Caki2 (cell line): ENCODE measurements at regions not wholly inside any gene's neighbourhood (a gene's known extent, or its start where the extent isn't known, plus 50 kb on each side); places are given as distances from the start of the nearest gene placed in this dataset.

Source experiments
- DNase-seq: peaks from one replicate; pipeline ENCODE4 v3.0.0-alpha.2; 2015; ENCODE audit warnings: low read depth
- in situ Hi-C: cut with HindIII; loops from 2 replicates; pipeline ENCODE4 v1.10.0; 2016; ENCODE audit warnings: low sequenced_read_pairs, low pct_unique_long_range_greater_than_20kb, mixed read lengths

DNA sequence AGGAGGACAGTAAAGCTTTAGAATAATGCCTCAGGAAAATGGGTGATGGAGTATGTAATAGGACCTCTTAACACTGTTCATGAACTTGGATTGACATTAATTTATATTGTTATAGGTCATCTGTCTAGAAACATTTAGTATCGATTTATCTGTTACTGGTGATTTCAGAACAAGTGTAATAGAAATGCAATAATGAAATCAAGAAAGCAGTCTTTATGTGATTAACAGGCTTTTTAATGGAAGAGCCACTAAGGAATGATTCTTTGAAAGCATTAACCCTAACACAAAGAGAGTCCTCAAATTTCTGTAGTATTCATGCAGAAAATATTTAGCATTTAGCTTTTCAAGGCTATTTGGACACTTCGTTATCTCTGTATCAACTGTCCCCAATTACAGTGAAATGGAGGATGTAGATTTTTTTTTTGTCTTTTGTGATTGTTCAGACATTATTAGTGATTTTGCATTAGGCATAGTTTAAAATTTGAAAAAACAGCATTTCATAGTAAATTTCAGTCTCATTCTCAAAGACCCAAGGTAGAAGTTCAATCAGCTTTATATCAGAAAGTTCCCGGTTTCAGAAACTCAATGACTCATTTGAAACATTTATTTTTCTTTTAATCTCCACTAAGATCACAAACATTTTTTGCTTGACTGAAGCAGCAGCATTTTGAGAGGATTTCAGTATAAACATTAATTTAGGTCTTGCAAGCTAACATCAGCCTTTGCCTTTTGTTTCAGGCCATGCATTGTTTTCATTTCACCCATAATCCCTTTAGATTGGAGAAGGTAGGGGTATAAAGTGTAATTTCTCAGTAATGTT, 56.3 kb downstream of the AGTR2 start:
- no peak for DNase-seq
- in situ Hi-C loops: no loop called here

- in situ Hi-C loops: no loop called here
- DNase-seq: no peak
Observed at GRCh38 chrX:116230130-116230898, 59.8 kb downstream of the AGTR2 start.

GRCh38 chrX:116232833-116233232, 62.3 kb downstream of the AGTR2 start:
- in situ Hi-C loops: no loop called here
- peak; percentile 12 for DNase-seq

DNA sequence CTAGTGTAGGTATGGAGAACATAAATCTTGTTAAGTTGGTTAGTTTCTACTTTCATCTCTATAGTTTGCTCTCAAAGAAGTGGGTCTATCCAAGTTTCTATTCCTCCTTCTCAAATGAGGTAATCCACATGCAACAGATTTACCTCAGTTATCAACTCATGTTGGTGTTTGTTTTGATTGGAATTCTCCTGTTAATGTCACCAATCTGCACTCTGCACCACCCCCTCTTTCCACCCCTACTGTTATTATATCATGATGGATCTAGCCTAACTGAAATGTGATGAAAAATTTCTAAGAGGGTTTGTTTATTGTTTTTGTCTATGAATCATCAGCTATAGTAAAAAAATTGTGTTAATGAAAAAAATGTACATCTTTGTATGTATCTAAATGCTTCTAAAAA, 66.1 kb downstream of the AGTR2 start:
- in situ Hi-C loops: no loop called here
- DNase-seq: no peak

GRCh38 chrX:116238093-116238492, 67.5 kb downstream of the AGTR2 start:
- DNase-seq: no peak

DNA sequence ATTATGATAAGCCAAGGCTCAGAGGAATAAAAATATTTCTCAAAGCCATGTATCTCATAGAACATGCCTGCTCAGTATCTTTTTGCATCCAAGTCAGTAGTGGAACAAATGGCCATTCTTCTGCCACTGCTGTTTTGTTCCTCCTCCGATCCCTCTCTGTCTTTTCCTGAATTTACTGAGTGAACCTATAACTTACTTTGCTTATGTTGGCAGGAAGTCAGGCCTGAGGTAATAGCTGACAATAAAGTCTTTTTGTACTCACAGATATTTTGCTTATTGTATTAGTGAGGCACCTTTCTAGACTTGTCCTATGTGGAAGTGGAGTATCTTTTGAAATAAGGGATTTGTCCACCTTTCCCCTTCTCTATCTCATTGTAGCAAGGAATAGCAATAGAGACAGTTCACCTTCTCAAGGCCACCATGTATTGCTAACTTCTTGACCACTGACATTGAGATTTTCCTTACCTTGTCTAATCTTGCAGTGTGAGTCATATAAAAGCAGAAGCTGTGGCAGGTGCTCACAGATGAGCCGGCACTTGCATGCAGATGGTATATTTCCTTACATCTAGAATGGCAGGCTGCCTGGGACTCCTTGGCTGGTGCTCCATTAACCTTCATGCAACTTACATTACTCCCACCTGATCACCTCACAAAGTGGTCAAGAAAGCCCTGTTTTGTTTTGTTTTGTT, 68.2 kb downstream of the AGTR2 start:
- no peak for DNase-seq
- in situ Hi-C loops: no loop called here

More at GRCh38 chrX:116238093-116238492, 67.5 kb downstream of the AGTR2 start:
- in situ Hi-C loops: no loop called here

DNA sequence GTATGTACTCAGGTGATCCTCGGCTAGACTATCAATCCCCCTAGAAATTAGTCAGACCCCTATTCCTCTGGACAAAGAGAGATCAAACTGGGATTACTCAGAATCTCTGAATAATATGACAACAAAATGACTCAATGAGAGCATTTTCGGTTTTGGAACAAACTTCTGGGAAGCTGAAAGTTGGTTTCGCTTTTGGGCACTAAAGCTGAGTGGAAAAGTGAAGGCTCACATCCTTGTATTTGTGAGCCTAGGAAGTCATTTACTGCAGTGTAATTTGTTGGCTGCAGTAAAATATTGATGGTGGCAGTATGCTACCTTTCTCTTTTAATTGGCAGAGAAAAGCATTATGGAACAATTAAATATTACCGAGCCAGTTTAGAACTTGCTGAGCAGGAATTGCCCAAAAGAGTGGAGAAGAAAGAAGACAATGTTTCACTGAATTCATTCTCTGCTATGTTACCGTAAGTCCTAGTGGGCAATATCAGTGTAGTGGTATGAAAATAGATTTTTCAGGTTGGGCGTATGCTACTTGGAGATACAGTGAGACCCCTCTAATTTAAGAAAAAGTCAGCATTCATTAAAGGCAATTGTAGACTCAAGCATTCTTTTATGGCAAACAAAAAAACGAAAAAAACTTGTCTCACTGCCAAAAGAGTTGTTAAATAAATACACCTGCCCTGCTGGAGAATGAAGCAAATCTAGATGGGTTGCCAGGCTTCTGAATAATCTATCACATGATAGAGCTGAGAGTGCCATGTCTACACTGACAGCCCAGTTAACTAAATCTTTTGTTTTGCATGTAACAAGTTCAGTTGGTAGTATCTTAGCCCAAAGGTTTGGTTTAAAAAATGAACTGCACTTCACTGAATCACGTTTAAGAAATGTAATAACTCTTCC, 69.6 kb downstream of the AGTR2 start:
- in situ Hi-C loops: no loop called here
- DNase-seq: no peak

DNA sequence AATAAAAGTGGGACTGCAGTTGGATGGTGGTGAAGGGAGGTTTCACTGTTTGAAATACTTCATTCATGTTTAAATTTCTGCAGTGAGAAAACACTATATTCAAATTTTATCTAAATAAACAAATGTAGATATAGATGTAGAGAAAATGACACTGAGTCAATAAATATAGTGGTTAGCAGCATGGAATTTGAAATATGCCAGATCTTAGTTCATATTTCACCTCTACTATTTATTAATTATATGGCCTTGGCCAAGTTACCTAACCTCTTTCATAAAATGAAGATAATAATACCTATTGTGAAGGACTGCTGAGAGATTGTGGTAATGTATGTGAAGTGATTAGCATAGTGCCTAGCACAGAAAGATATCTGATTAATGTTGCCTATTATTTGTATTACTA, 70.5 kb downstream of the AGTR2 start:
- in situ Hi-C loops: no loop called here
- DNase-seq: no peak

GRCh38 chrX:116243039-116243438, 72.5 kb downstream of the AGTR2 start:
- no peak for DNase-seq
- in situ Hi-C loops: no loop called here

DNA sequence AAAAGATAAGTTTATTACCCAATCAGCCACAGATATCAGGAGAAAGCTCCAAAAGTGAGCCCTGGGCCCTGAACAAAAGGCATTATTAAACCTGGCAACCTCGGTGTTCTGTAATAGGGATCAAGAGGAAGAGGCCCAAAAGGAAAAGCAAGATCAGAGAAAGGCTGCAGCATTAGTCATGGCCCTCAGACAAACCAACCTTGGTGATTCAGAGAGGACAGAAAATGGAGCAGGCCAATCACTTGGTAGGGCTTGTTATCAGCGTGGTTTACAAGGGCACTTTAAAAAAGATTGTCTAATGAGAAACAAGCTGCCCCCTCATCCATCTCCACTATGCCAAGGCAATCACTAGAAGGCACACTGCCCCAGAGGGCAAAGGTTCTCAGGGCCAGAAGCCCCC, 75.7 kb downstream of the AGTR2 start:
- no peak for DNase-seq
- in situ Hi-C loops: no loop called here

GRCh38 chrX:116267511-116268040, 97.0 kb downstream of the AGTR2 start:
- DNase-seq: no peak
- in situ Hi-C loops: no loop called here

DNA sequence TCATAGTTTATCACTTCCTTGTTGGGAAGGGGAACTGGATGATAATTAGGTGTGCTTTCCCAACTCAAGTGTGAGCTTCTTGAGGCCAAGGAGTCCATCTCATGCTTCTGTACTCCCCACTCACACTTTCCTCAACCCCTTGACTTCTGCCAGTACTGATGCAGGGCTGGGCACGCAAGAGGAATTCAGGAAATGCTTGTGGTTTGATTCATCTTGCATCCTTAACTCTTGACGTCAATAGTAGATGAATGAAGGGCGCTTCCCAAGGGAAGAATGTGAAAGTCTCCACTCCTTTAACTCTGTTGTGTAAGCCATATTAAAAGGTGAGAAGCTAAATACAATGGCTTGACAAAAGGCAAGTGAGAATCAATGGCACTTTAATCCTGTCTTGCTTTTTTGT, 101.8 kb downstream of the AGTR2 start:
- in situ Hi-C loops: no loop called here
- DNase-seq: peak; percentile 62

DNA sequence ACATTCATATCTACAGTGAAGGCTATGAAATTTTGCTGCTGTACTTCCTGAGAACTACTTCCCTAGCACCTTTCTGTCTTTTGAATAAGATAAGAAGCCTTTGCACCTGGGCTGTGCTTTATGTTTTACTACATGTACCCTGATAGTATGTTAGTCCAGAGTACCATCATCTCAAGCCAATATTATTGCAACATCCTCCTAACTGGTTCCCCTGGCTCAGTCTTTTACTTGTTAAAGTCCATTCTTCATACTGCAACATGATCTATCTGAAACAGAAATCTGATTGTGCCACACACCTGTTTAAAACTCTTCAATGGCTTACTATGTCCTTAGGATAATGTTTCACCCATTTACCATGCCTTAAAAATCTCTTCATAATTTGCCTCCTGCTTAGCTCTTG, 102.3 kb downstream of the AGTR2 start:
- in situ Hi-C loops: no loop called here
- no peak for DNase-seq

GRCh38 chrX:116276261-116276660, 105.7 kb downstream of the AGTR2 start:
- in situ Hi-C loops: no loop called here
- no peak for DNase-seq

DNA sequence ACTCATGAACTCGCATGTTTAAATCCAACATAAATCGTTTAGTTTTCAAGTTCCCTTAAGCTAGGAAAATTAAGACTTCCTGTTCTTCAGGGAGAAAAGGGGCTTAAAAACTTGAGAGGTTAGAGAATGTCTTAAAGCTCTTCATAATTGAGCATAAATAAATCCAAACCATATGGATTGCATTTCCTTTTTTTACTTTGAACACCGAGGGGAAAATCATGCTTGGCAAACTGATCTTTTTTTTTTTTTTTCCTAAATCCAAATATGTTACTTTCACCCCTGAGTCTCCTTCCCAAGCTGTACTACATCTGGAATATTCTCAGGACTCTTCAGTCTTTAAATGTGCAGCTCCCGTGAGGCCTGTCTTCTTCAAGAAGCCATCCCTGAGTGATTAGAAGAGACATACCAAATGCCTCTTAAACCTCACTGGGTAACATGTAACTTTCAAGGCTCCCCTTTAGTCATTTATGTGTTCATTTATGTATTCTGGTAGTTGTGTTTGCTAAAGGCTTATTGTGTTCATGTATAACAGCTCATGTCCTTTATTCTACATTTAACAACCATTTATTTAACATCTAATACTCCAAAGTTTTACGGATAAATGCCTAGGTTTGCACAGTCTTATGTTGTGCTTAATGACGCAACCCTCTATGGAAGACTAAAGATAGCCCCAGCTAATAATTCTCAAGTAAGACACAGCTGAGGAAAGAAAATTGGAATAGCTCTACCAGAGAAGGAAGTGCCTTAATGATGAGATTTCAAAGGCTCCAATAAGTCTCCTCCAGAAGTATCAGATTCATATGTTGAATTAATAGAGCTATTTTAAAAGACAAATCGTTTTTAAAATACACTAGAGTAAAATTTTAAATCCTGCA, 107.0 kb downstream of the AGTR2 start:
- in situ Hi-C loops: no loop called here
- DNase-seq: no peak

DNA sequence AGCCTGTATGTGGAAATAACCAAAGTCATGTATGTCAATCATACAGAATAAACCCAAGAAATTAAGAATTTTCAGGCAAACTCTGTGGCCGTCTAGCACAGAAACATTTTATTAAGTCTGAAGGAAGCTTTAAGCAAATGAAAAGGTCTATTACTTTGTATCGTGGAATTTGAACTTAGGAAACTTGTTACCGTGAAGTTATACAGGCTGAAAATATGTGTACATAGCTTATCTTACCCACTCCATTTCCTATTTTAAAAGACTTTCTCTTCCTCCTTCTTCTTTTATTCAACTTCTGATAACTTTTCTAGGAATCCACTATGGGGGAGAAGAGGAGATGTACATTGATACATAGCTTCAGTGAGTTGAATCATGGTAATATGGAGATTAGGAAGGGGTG, 108.3 kb downstream of the AGTR2 start:
- DNase-seq: no peak
- in situ Hi-C loops: no loop called here

DNA sequence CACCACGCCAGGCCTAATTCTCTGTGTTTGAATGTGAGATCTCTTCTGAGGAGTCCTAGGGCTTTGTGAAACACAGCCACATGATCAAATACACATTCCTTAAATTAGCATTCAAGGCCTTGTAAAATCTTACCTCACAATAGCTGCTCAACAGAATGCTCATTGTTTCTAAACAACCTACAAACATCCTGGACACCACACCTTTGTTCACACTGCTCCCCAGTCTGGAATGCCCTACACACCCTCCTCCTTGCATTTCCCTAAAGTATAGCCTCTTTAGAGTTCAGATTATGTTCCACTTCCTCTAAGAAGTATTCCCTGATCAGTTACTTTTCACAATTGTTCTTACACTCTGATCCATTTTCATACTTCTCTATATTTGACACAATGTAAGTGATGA, 110.6 kb downstream of the AGTR2 start:
- in situ Hi-C loops: no loop called here

More for the DNA sequence above, 110.6 kb downstream of the AGTR2 start:
- DNase-seq: no peak
